BLaER1 treated with 17β-estradiol and CSF1 and Interleukin-3, amounts not matched to agents 10 nM and 100 nM (cell line): ENCODE measurements at regions not wholly inside any gene's neighbourhood (a gene's known extent, or its start where the extent isn't known, plus 50 kb on each side); places are given as distances from the start of the nearest gene placed in this dataset.
"Not testable (repeated sequence)": the region's sequence is repeated elsewhere in the genome, so short reads cannot be mapped to it uniquely, and the experiment has no call there.

ENCODE experiments used
- H3K27ac ChIP-seq, 11 experiments: shearing (Covaris generic); formaldehyde crosslinking; 2 replicates each; pipeline ENCODE4 v1.8.1; 2022
- H3K27me3 ChIP-seq, 11 experiments: shearing (Covaris generic); formaldehyde crosslinking; 2 replicates each; pipeline ENCODE4 v1.8.1; 2022
- H3K36me3 ChIP-seq, 11 experiments: shearing (Covaris generic); formaldehyde crosslinking; 2 replicates each; pipeline ENCODE4 v1.8.1; 2022
- H3K4me1 ChIP-seq, 10 experiments: shearing (Covaris generic); formaldehyde crosslinking; 2 replicates each; pipeline ENCODE4 v1.8.1; 2022
- H3K4me2 ChIP-seq, 11 experiments: shearing (Covaris generic); formaldehyde crosslinking; 2 replicates each; pipeline ENCODE4 v1.8.1; 2022
- H3K4me3 ChIP-seq, 10 experiments: shearing (Covaris generic); formaldehyde crosslinking; 2 replicates each; pipeline ENCODE4 v1.8.1; 2022
- H3K9ac ChIP-seq, 11 experiments: shearing (Covaris generic); formaldehyde crosslinking; 2 replicates each; pipeline ENCODE4 v1.8.1; 2022
- H3K9me3 ChIP-seq, 11 experiments: shearing (Covaris generic); formaldehyde crosslinking; replicated peaks in 1 of 11; 2 replicates each; pipeline ENCODE4 v1.8.1; 2022
- H4K20me1 ChIP-seq, 11 experiments: shearing (Covaris generic); formaldehyde crosslinking; 2 replicates each; pipeline ENCODE4 v1.8.1; 2022
- Cebpa-rat ChIP-seq, 11 experiments: shearing (Covaris generic); IDR thresholded peaks; 2 replicates each; pipeline ENCODE4 v1.8.1; 2022

GRCh38 chr16:16940351-16940750 lies 530.4 kb downstream of the XYLT1 start:
- Histone ChIP-seq H3K4me3 (no peak overlapping the region), H4K20me1 (no peaks in the 10 kb centered on the region), H3K4me2 (no peak overlapping the region), H3K36me3 (no peaks in the 10 kb centered on the region), H3K4me1 (no peaks in the 10 kb centered on the region), H3K27ac (no peak overlapping the region), H3K27me3 (no peaks in the 10 kb centered on the region), H3K9ac (no peak overlapping the region), H3K9me3 (no peaks in the 10 kb centered on the region; a peak in 1 of 22 replicates)
- TF ChIP-seq Cebpa-rat (IDR thresholded peaks at IDR 0.05): no peak

DNA sequence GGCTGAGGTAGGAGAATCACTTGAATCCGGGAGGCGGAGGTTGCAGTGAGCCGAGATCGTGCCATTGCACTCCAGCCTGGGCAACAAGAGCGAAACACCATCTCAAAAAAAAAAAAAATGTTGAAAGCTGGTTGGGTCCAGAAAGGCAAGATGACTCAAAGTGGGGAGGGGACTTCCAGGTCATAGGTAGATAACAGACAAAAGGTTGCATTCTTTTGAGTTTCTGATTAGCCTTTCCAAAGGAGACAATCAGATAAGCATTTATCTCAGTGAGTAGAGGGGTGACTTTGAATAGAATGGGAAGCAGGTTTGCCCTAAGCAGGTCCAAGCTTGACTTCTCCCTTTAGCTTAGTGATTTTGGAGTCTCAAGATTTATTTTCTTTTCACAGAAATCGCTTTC lies 527.9 kb downstream of the XYLT1 start:
- not testable (repeated sequence) for H3K9ac ChIP-seq, H3K4me1 ChIP-seq, H3K9me3 ChIP-seq, H3K27me3 ChIP-seq, H3K4me2 ChIP-seq, H3K4me3 ChIP-seq, H4K20me1 ChIP-seq, H3K27ac ChIP-seq, H3K36me3 ChIP-seq

DNA sequence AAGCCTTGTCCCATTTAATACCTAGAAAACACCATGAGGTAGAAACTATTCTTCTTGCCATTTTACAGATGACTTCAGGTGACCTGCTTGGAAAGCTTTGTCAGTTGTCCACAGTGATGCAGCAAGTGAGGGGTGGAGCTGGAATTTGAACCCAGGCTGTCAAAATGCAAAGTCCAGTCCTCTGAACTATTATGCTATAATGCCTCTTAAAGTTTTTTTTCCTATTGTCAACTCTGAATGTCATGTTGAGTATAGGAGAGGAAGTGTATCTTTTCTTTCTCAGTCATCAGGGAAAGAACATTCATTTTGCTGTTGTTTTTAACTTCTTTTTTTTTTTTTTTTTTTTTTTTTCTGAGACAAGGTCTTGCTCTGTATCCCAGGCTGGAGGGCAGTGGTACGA lies 525.6 kb downstream of the XYLT1 start:
- no peaks in the 10 kb centered on the region for H3K27me3 ChIP-seq
- TF ChIP-seq Cebpa-rat (IDR thresholded peaks at IDR 0.05): no peak
- H3K9me3 ChIP-seq: peaks cover 0 to 5% (median 0%) of the 10 kb centered on the region in 11 experiments; a peak in 4 of 22 replicates
- no peak overlapping the region for H3K4me2 ChIP-seq
- no peaks in the 10 kb centered on the region for H4K20me1 ChIP-seq
- H3K27ac ChIP-seq: no peak overlapping the region
- no peaks in the 10 kb centered on the region for H3K36me3 ChIP-seq
- no peaks in the 10 kb centered on the region for H3K4me1 ChIP-seq
- H3K4me3 ChIP-seq: no peak overlapping the region
- H3K9ac ChIP-seq: no peak overlapping the region

- Histone ChIP-seq H3K27me3 (no peaks in the 10 kb centered on the region), H4K20me1 (no peaks in the 10 kb centered on the region), H3K4me1 (no peaks in the 10 kb centered on the region)
Observed at GRCh38 chr16:16956376-16956775, 514.4 kb downstream of the XYLT1 start.

GRCh38 chr16:16960785-16961184 lies 510.0 kb downstream of the XYLT1 start:
- no peak overlapping the region for H3K27ac ChIP-seq
- H3K4me3 ChIP-seq: no peak overlapping the region
- H4K20me1 ChIP-seq: no peaks in the 10 kb centered on the region
- no peak overlapping the region for H3K9ac ChIP-seq
- no peak for TF ChIP-seq Cebpa-rat (IDR thresholded peaks at IDR 0.05)
- no peaks in the 10 kb centered on the region for H3K36me3 ChIP-seq
- H3K27me3 ChIP-seq: no peaks in the 10 kb centered on the region
- H3K4me1 ChIP-seq: no peaks in the 10 kb centered on the region
- H3K9me3 ChIP-seq: no peaks in the 10 kb centered on the region
- no peak overlapping the region for H3K4me2 ChIP-seq

More at GRCh38 chr16:16956376-16956775, 514.4 kb downstream of the XYLT1 start:
- TF ChIP-seq Cebpa-rat (IDR thresholded peaks at IDR 0.05): no peak
- Histone ChIP-seq H3K4me3 (no peak overlapping the region), H3K9me3 (no peaks in the 10 kb centered on the region), H3K4me2 (no peak overlapping the region), H3K27ac (no peak overlapping the region), H3K9ac (no peak overlapping the region), H3K36me3 (no peaks in the 10 kb centered on the region)

GRCh38 chr16:16966439-16966838 lies 504.3 kb downstream of the XYLT1 start:
- TF ChIP-seq Cebpa-rat (IDR thresholded peaks at IDR 0.05): no peak
- no peaks in the 10 kb centered on the region for H3K4me1 ChIP-seq
- H3K36me3 ChIP-seq: no peaks in the 10 kb centered on the region
- no peaks in the 10 kb centered on the region for H3K27me3 ChIP-seq
- H4K20me1 ChIP-seq: no peaks in the 10 kb centered on the region
- H3K9me3 ChIP-seq: 0 out of 22 replicates have a peak, but pooled peaks cover 0 to 1% (median 0%) of the 10 kb centered on the region in 11 experiments
- no peak overlapping the region for H3K9ac ChIP-seq
- H3K27ac ChIP-seq: no peak overlapping the region
- no peak overlapping the region for H3K4me2 ChIP-seq
- H3K4me3 ChIP-seq: no peak overlapping the region

DNA sequence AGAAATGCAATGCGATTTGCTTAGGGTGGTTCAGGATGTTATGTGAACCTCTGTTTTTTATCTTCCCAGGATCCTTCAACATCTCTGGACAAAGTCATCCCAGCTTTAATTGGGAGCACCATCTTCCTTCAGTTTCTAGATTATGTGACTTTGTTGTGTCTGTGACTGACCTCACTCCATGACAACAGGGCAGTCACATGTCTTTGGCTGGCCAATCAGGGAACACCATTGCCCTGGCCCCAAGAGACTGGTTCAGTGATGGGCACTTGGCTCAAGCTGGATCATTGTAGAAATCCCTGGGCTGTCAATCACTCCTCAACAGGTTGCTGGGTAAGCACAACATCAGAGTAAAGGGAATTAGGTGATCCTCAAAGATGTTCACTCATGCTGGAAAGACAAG lies 499.7 kb downstream of the XYLT1 start:
- Histone ChIP-seq H3K4me2 (no peak overlapping the region), H3K27me3 (no peaks in the 10 kb centered on the region), H3K4me3 (no peak overlapping the region), H3K9ac (no peak overlapping the region), H3K36me3 (no peaks in the 10 kb centered on the region), H4K20me1 (no peaks in the 10 kb centered on the region), H3K4me1 (no peaks in the 10 kb centered on the region), H3K27ac (no peak overlapping the region), H3K9me3 (0 out of 22 replicates have a peak, but pooled peaks cover 0 to 5% (median 0%) of the 10 kb centered on the region in 11 experiments)
- TF ChIP-seq Cebpa-rat (IDR thresholded peaks at IDR 0.05): no peak

GRCh38 chr16:16972831-16973230 lies 497.9 kb downstream of the XYLT1 start:
- Histone ChIP-seq H3K36me3 (no peaks in the 10 kb centered on the region), H3K4me3 (no peak overlapping the region), H3K9me3 (0 out of 22 replicates have a peak, but pooled peaks cover 0 to 5% (median 0%) of the 10 kb centered on the region in 11 experiments), H4K20me1 (no peaks in the 10 kb centered on the region), H3K4me2 (no peak overlapping the region), H3K27me3 (no peaks in the 10 kb centered on the region), H3K27ac (no peak overlapping the region), H3K4me1 (no peaks in the 10 kb centered on the region), H3K9ac (no peak overlapping the region)
- no peak for TF ChIP-seq Cebpa-rat (IDR thresholded peaks at IDR 0.05)

GRCh38 chr16:16973707-16974591 lies 496.8 kb downstream of the XYLT1 start:
- Histone ChIP-seq H3K4me2 (no peak overlapping the region), H3K27ac (no peak overlapping the region), H4K20me1 (no peaks in the 10 kb centered on the region), H3K4me1 (no peaks in the 10 kb centered on the region), H3K27me3 (no peaks in the 10 kb centered on the region), H3K4me3 (no peak overlapping the region), H3K9ac (no peak overlapping the region), H3K36me3 (no peaks in the 10 kb centered on the region), H3K9me3 (0 out of 22 replicates have a peak, but pooled peaks cover 0 to 5% (median 0%) of the 10 kb centered on the region in 11 experiments)
- TF ChIP-seq Cebpa-rat (IDR thresholded peaks at IDR 0.05): no peak

DNA sequence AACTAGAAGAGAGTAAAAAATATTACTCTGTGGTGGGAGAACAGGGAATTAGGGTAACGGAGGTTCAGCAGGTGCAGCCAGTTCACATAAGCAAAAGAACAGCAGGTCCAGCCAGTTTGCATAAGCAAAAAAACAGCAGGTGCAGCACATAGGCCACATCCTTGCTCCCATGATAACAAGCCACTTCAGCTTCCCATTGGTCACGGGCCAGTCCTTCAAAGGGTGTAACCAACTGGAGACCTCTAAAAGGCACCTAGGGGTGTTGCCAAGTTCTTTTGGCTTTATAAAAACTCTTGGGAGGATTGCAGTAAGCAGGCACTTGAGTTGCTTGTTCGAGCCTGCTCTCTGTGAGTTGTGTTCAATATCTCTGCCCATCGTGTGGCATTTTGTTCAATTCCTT lies 488.1 kb downstream of the XYLT1 start:
- H3K4me1 ChIP-seq: peaks cover 0 to 7% (median 0%) of the 10 kb centered on the region in 10 experiments; a peak in 3 of 20 replicates

More for the DNA sequence above, 488.1 kb downstream of the XYLT1 start:
- Histone ChIP-seq H3K9ac (no peak overlapping the region), H3K27ac (no peak overlapping the region), H4K20me1 (no peaks in the 10 kb centered on the region), H3K36me3 (no peaks in the 10 kb centered on the region), H3K9me3 (peaks cover 0 to 13% (median 3%) of the 10 kb centered on the region in 11 experiments; a peak in 3 of 22 replicates), H3K4me2 (no peak overlapping the region), H3K27me3 (no peaks in the 10 kb centered on the region), H3K4me3 (no peak overlapping the region)
- no peak for TF ChIP-seq Cebpa-rat (IDR thresholded peaks at IDR 0.05)
